ENCODE measurements at regions not wholly inside any gene's neighbourhood (a gene's known extent, or its start where the extent isn't known, plus 50 kb on each side); places are given as distances from the start of the nearest gene placed in this dataset.
"Not testable (repeated sequence)": the region's sequence is repeated elsewhere in the genome, so short reads cannot be mapped to it uniquely, and the experiment has no call there.

- no peak for DNase-seq (ENCODE audit: low spot score)
Observed at GRCh38 chr1:166616206-166616605, 223.1 kb upstream of the POGK start.

GRCh38 chr1:166626711-166627110 lies 212.6 kb upstream of the POGK start:
- DNase-seq (ENCODE audit: low spot score): no peak

- no peak for DNase-seq (ENCODE audit: low spot score)
Observed at GRCh38 chr1:166627558-166627957, 211.7 kb upstream of the POGK start.

- no peak for DNase-seq (ENCODE audit: low spot score)
Observed at GRCh38 chr1:166628259-166628658, 211.0 kb upstream of the POGK start.

- DNase-seq (ENCODE audit: low spot score): no peak
Observed at GRCh38 chr1:166629946-166630345, 209.3 kb upstream of the POGK start.

GRCh38 chr1:166630369-166630768 lies 208.9 kb upstream of the POGK start:
- no peak for DNase-seq (ENCODE audit: low spot score)

- DNase-seq (ENCODE audit: low spot score): no peak
Observed at GRCh38 chr1:166638137-166638536, 201.1 kb upstream of the POGK start.

GRCh38 chr1:166657228-166657627 lies 182.0 kb upstream of the POGK start:
- DNase-seq (ENCODE audit: low spot score): not testable (repeated sequence)

- not testable (repeated sequence) for DNase-seq (ENCODE audit: low spot score)
Observed at GRCh38 chr1:166666790-166667189, 172.5 kb upstream of the POGK start.

- not testable (repeated sequence) for DNase-seq (ENCODE audit: low spot score)
Observed at GRCh38 chr1:166667600-166667999, 171.7 kb upstream of the POGK start.

GRCh38 chr1:166671627-166672026 lies 167.6 kb upstream of the POGK start:
- DNase-seq (ENCODE audit: low spot score): no peak

GRCh38 chr1:166673722-166674121 lies 165.6 kb upstream of the POGK start:
- DNase-seq (ENCODE audit: low spot score): no peak

- DNase-seq (ENCODE audit: low spot score): no peak
Observed at GRCh38 chr1:166675213-166675612, 164.1 kb upstream of the POGK start.

GRCh38 chr1:166676981-166677380 lies 162.3 kb upstream of the POGK start:
- DNase-seq (ENCODE audit: low spot score): no peak

GRCh38 chr1:166679369-166679768 lies 159.9 kb upstream of the POGK start:
- no peak for DNase-seq (ENCODE audit: low spot score)

GRCh38 chr1:166682588-166682987 lies 156.7 kb upstream of the POGK start:
- DNase-seq (ENCODE audit: low spot score): no peak

GRCh38 chr1:166684669-166685068 lies 154.6 kb upstream of the POGK start:
- not testable (repeated sequence) for DNase-seq (ENCODE audit: low spot score)

GRCh38 chr1:166685200-166685599 lies 154.1 kb upstream of the POGK start:
- DNase-seq (ENCODE audit: low spot score): no peak

- DNase-seq (ENCODE audit: low spot score): not testable (repeated sequence)
Observed at GRCh38 chr1:166685891-166686290, 153.4 kb upstream of the POGK start.

- not testable (repeated sequence) for DNase-seq (ENCODE audit: low spot score)
Observed at GRCh38 chr1:166690596-166690995, 148.7 kb upstream of the POGK start.

- DNase-seq (ENCODE audit: low spot score): no peak
Observed at GRCh38 chr1:166691476-166691875, 147.8 kb upstream of the POGK start.

GRCh38 chr1:166692346-166692745 lies 146.9 kb upstream of the POGK start:
- DNase-seq (ENCODE audit: low spot score): no peak

- DNase-seq (ENCODE audit: low spot score): no peak
Observed at GRCh38 chr1:166693158-166693557, 146.1 kb upstream of the POGK start.

GRCh38 chr1:166693673-166694297 lies 145.5 kb upstream of the POGK start:
- DNase-seq (ENCODE audit: low spot score): no peak

- no peak for DNase-seq (ENCODE audit: low spot score)
Observed at GRCh38 chr1:166695115-166695514, 144.2 kb upstream of the POGK start.
